Sigmoid colon (tissue), 4 donors: ENCODE measurements at regions not wholly inside any gene's neighbourhood (a gene's known extent, or its start where the extent isn't known, plus 50 kb on each side); places are given as distances from the start of the nearest gene placed in this dataset.

Experiments used
- CTCF ChIP-seq, 4 experiments: fragments of 450-650 bp in 3 of 4; fragments of 200-600 bp in 1 of 4; IDR thresholded peaks; one replicate each; pipeline ENCODE4 v1.5.1; 2016 to 2019; ENCODE audit warnings: antibody characterized with exemption in 4 of 4, mild to moderate bottlenecking in 3 of 4, moderate library complexity in 2 of 4
- EP300 ChIP-seq, 4 donors: sonication (generic); formaldehyde crosslinking; IDR thresholded peaks; one replicate each; pipeline ENCODE4 v1.6.1; 2017; ENCODE audit warnings: antibody characterized with exemption in 4 of 4
- POLR2A ChIP-seq, 2 donors: fragments of 450-650 bp; IDR thresholded peaks; one replicate each; pipeline ENCODE4 v1.6.1; 2016; ENCODE audit warnings: antibody characterized with exemption in 2 of 2, mild to moderate bottlenecking in 2 of 2, moderate library complexity in 2 of 2
- POLR2AphosphoS5 ChIP-seq, 4 donors: sonication (generic); formaldehyde crosslinking; IDR thresholded peaks; one replicate each; pipeline ENCODE4 v1.6.1; 2017; ENCODE audit warnings: antibody characterized with exemption in 4 of 4

- TF ChIP-seq CTCF (IDR thresholded peaks at IDR 0.05) (no peak), POLR2AphosphoS5 (IDR thresholded peaks at IDR 0.05) (no peak), POLR2A (IDR thresholded peaks at IDR 0.05) (no peak), EP300 (IDR thresholded peaks at IDR 0.05) (no peak)
Observed at GRCh38 chr7:157088136-157088535, 50.6 kb upstream of the UBE3C start.
